ENCODE measurements at regions not wholly inside any gene's neighbourhood (a gene's known extent, or its start where the extent isn't known, plus 50 kb on each side); places are given as distances from the start of the nearest gene placed in this dataset.
"Not testable (repeated sequence)": the region's sequence is repeated elsewhere in the genome, so short reads cannot be mapped to it uniquely, and the experiment has no call there.

DNA sequence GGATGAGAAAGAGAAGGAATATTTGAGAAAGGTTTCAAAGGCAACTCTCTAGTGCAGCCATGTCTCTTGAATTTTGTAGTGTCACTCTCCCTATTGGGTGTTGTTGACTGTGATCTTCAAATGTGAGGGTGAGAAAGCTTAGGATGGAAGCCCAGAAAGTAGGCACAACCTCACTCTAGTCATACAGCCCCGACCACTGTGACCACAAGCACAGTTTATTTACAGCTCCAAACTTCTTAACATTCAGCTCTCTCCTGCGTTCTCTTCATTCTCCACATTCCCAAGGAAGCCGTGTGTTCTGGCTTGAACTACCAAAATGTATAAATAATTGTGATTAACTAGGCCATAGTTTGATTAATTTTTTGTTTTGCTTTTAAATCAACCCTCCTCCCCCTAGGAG is 542.9 kb downstream of the LRRC70 start:
- H3K36me3 ChIP-seq (ENCODE audit: insufficient read depth, low read length), result no peaks in the 10 kb centered on the region
- H3K4me3 ChIP-seq, result no peak overlapping the region
- no peak overlapping the region for H3K9ac ChIP-seq (ENCODE audit: insufficient read length)
- no peak for TF ChIP-seq EZH2 (IDR thresholded peaks at IDR 0.05)
- no peak for TF ChIP-seq FOXP2 (optimal IDR thresholded peaks at IDR 0.05; ENCODE audit: control extremely low read depth, extremely low read length, insufficient read depth)
- no peak for TF ChIP-seq POLR2AphosphoS5 (IDR thresholded peaks at IDR 0.05; ENCODE audit: borderline replicate concordance, low read depth, low read length)
- no peaks in the 10 kb centered on the region for H3K9me3 ChIP-seq (ENCODE audit: low read depth, low read length)
- no peak overlapping the region for H3K27ac ChIP-seq
- DNase-seq (ENCODE audit: low read depth, low spot score), result no peak

DNA sequence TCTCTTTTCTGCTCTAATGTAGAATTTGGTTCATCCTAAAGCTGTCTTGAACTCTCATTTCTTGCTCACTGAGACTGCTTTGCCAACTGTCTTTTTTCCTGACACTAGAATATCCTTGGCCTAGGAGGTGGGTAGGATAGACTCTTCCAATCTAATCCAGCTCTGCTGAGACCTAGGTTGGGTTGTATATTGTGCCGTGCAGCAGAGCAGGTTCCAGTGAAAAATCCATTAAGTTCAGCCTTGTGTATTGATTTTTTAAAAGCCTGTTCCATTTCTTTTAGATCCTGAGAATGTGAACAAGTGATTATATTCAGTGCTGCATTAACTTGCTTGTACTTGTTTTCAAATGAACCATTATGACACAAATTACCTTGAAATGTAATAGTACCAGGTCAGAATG is 539.6 kb downstream of the LRRC70 start:
- Histone ChIP-seq H3K9me3 (ENCODE audit: low read depth, low read length) (no peaks in the 10 kb centered on the region), H3K4me3 (no peak overlapping the region), H3K9ac (ENCODE audit: insufficient read length) (no peak overlapping the region), H3K27ac (no peak overlapping the region), H3K36me3 (ENCODE audit: insufficient read depth, low read length) (no peaks in the 10 kb centered on the region)
- DNase-seq (ENCODE audit: low read depth, low spot score), result no peak
- TF ChIP-seq FOXP2 (optimal IDR thresholded peaks at IDR 0.05; ENCODE audit: control extremely low read depth, extremely low read length, insufficient read depth) (no peak), EZH2 (IDR thresholded peaks at IDR 0.05) (no peak), POLR2AphosphoS5 (IDR thresholded peaks at IDR 0.05; ENCODE audit: borderline replicate concordance, low read depth, low read length) (no peak)

DNA sequence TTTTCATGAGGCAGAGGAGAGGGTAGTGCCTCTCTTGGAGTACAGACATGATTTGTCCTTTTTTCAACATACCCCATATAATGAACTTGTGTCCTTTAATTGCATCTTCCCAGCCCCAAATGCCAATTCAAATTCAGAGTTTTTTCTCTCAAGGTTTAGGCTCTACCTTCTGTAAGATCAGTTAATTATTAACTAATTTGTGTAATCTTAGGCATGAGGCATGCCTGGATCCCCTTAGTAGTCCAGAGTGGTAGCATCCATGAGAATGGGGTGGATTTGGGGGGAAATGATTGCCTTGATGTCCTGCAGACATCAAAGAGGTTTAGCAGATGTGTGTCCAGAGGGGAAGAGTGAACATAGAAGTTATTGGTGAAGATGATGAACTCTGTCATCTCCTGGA is 533.3 kb downstream of the LRRC70 start:
- TF ChIP-seq FOXP2 (optimal IDR thresholded peaks at IDR 0.05; ENCODE audit: control extremely low read depth, extremely low read length, insufficient read depth) (no peak), EZH2 (IDR thresholded peaks at IDR 0.05) (no peak), POLR2AphosphoS5 (IDR thresholded peaks at IDR 0.05; ENCODE audit: borderline replicate concordance, low read depth, low read length) (no peak)
- DNase-seq (ENCODE audit: low read depth, low spot score), result no peak
- Histone ChIP-seq H3K9me3 (ENCODE audit: low read depth, low read length) (no peaks in the 10 kb centered on the region), H3K4me3 (no peak overlapping the region), H3K9ac (ENCODE audit: insufficient read length) (no peak overlapping the region), H3K36me3 (ENCODE audit: insufficient read depth, low read length) (no peaks in the 10 kb centered on the region), H3K27ac (no peak overlapping the region)

GRCh38 chr5:63101870-63102269 is 523.3 kb downstream of the LRRC70 start:
- Histone ChIP-seq H3K27ac (no peak overlapping the region), H3K4me3 (no peak overlapping the region)
- TF ChIP-seq FOXP2 (optimal IDR thresholded peaks at IDR 0.05; ENCODE audit: control extremely low read depth, extremely low read length, insufficient read depth) (no peak), POLR2AphosphoS5 (IDR thresholded peaks at IDR 0.05; ENCODE audit: borderline replicate concordance, low read depth, low read length) (no peak), EZH2 (IDR thresholded peaks at IDR 0.05) (no peak)

DNA sequence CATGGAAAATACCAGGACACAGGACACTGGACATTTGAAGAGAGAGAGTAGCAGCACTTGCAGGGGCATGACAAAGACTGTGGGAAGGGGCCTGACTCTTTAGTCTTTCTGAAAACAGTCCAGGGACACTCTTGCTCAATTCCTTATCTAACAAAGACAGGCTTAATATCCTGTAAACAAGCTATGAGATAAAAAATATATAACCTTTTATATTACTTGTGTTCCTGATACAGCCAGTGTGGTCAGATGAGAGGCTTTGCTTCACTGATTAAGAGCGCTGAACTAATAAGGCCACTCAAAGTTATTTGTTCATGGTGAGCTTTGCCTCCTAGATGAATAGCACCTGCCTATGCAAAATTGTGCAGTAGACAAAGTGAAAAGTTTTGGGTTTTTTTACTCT is 518.7 kb downstream of the LRRC70 start:
- no peak overlapping the region for H3K9ac ChIP-seq (ENCODE audit: insufficient read length)
- no peaks in the 10 kb centered on the region for H3K36me3 ChIP-seq (ENCODE audit: insufficient read depth, low read length)
- H3K9me3 ChIP-seq (ENCODE audit: low read depth, low read length), result no peaks in the 10 kb centered on the region
- DNase-seq (ENCODE audit: low read depth, low spot score), result no peak
- TF ChIP-seq POLR2AphosphoS5 (IDR thresholded peaks at IDR 0.05; ENCODE audit: borderline replicate concordance, low read depth, low read length) (no peak), EZH2 (IDR thresholded peaks at IDR 0.05) (no peak), FOXP2 (optimal IDR thresholded peaks at IDR 0.05; ENCODE audit: control extremely low read depth, extremely low read length, insufficient read depth) (no peak)
- H3K27ac ChIP-seq, result no peak overlapping the region
- no peak overlapping the region for H3K4me3 ChIP-seq

More at GRCh38 chr5:63101870-63102269, 523.3 kb downstream of the LRRC70 start:
- DNase-seq (ENCODE audit: low read depth, low spot score), result no peak
- H3K9ac ChIP-seq (ENCODE audit: insufficient read length), result no peak overlapping the region
- no peaks in the 10 kb centered on the region for H3K36me3 ChIP-seq (ENCODE audit: insufficient read depth, low read length)
- H3K9me3 ChIP-seq (ENCODE audit: low read depth, low read length), result no peaks in the 10 kb centered on the region

DNA sequence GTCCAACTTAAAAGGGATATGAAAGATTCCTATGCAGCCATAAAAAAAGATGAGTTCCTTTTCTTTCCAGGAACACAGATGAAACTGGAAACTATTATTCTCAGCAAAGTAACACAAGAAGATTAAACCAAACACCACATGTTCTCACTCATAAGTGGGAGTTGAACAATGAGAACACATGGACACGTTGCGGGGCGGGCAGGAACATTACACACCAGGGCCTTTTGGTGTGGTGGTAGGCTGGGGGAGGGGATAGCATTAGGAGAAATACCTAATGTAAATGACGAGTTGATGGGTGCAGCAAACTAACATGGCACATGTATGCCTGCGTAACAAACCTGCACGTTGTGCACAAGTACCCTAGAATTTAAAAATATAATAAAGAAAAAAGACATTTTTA is 516.1 kb downstream of the LRRC70 start:
- Histone ChIP-seq H3K36me3 (ENCODE audit: insufficient read depth, low read length) (no peaks in the 10 kb centered on the region), H3K9ac (ENCODE audit: insufficient read length) (no peak overlapping the region), H3K4me3 (no peak overlapping the region), H3K27ac (no peak overlapping the region), H3K9me3 (ENCODE audit: low read depth, low read length) (no peaks in the 10 kb centered on the region)
- TF ChIP-seq POLR2AphosphoS5 (IDR thresholded peaks at IDR 0.05; ENCODE audit: borderline replicate concordance, low read depth, low read length), result no peak
- no peak for TF ChIP-seq EZH2 (IDR thresholded peaks at IDR 0.05)
- TF ChIP-seq FOXP2 (optimal IDR thresholded peaks at IDR 0.05; ENCODE audit: control extremely low read depth, extremely low read length, insufficient read depth), result no peak
- no peak for DNase-seq (ENCODE audit: low read depth, low spot score)

GRCh38 chr5:63089147-63089546 is 510.5 kb downstream of the LRRC70 start:
- TF ChIP-seq EZH2 (IDR thresholded peaks at IDR 0.05), result no peak
- TF ChIP-seq POLR2AphosphoS5 (IDR thresholded peaks at IDR 0.05; ENCODE audit: borderline replicate concordance, low read depth, low read length), result no peak
- TF ChIP-seq FOXP2 (optimal IDR thresholded peaks at IDR 0.05; ENCODE audit: control extremely low read depth, extremely low read length, insufficient read depth), result no peak
- no peak overlapping the region for H3K9ac ChIP-seq (ENCODE audit: insufficient read length)
- no peak for DNase-seq (ENCODE audit: low read depth, low spot score)
- no peak overlapping the region for H3K4me3 ChIP-seq
- no peaks in the 10 kb centered on the region for H3K36me3 ChIP-seq (ENCODE audit: insufficient read depth, low read length)
- no peaks in the 10 kb centered on the region for H3K9me3 ChIP-seq (ENCODE audit: low read depth, low read length)
- no peak overlapping the region for H3K27ac ChIP-seq

- no peaks in the 10 kb centered on the region for H3K36me3 ChIP-seq (ENCODE audit: insufficient read depth, low read length)
- H3K9ac ChIP-seq (ENCODE audit: insufficient read length), result no peak overlapping the region
- TF ChIP-seq EZH2 (IDR thresholded peaks at IDR 0.05) (no peak), FOXP2 (optimal IDR thresholded peaks at IDR 0.05; ENCODE audit: control extremely low read depth, extremely low read length, insufficient read depth) (no peak), POLR2AphosphoS5 (IDR thresholded peaks at IDR 0.05; ENCODE audit: borderline replicate concordance, low read depth, low read length) (no peak)
- H3K9me3 ChIP-seq (ENCODE audit: low read depth, low read length), result no peaks in the 10 kb centered on the region
- H3K27ac ChIP-seq, result no peak overlapping the region
- H3K4me3 ChIP-seq, result no peak overlapping the region
- DNase-seq (ENCODE audit: low read depth, low spot score), result no peak
These were observed 506.9 kb downstream of the LRRC70 start for GRCh38 chr5:63085561-63085960.

GRCh38 chr5:63083689-63084088 is 505.1 kb downstream of the LRRC70 start:
- not testable (repeated sequence) for H3K9ac ChIP-seq (ENCODE audit: insufficient read length); H3K4me3 ChIP-seq; DNase-seq (ENCODE audit: low read depth, low spot score); H3K9me3 ChIP-seq (ENCODE audit: low read depth, low read length); H3K36me3 ChIP-seq (ENCODE audit: insufficient read depth, low read length); H3K27ac ChIP-seq

Measured in SK-N-MC (cell line).